ENCODE measurements at regions not wholly inside any gene's neighbourhood (a gene's known extent, or its start where the extent isn't known, plus 50 kb on each side); places are given as distances from the start of the nearest gene placed in this dataset.
A peak's percentile ranks its signal among the peaks of the same experiment; 100 is the strongest.

DNA sequence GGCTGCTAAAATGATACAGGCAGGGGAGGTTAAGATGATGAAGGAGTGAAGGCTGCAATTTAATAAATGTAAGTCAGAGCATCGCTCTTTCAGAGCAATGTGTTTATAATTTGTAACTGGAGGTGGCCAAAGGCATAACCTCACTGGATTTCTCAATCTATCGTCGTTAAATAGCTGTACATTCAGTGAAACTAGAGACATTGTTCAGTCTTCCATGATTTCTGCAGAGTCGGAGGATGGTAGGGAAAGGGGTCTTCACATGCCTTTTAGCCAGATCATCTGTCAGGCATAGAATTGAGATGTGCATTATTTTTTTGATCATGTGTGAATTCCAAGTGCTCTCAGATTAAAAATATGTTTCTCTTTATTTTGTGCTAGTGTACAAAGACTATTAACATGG is 315.4 kb downstream of the OXSM start:
- SMC1A ChIA-PET (ENCODE audit: uncharacterized antibody, unreplicated experiment) = no interaction called here
- Histone ChIP-seq H3K27ac (ENCODE audit: control insufficient read depth, insufficient read depth) (no peak overlapping the region), H3K4me2 (ENCODE audit: control insufficient read depth, insufficient read depth) (no peak overlapping the region), H2AFZ (ENCODE audit: control insufficient read depth, low read depth, low read length) (no peak overlapping the region), H3K4me1 (ENCODE audit: control insufficient read depth, insufficient read depth, low read length) (no peaks in the 10 kb centered on the region), H3K9me3 (replicated peaks; ENCODE audit: control insufficient read depth, insufficient read depth, low read length) (no peaks in the 10 kb centered on the region), H3K36me3 (ENCODE audit: control insufficient read depth in 2 of 2, insufficient read depth in 2 of 2, low read length in 1 of 2) (no peaks in the 10 kb centered on the region), H3K4me3 (no peak overlapping the region), H3K79me2 (ENCODE audit: control insufficient read depth, insufficient read depth, low read length) (no peaks in the 10 kb centered on the region), H3K27me3 (replicated peaks in 1 of 2; ENCODE audit: control insufficient read depth in 2 of 2, insufficient read depth in 2 of 2, low read length in 1 of 2) (no peaks in the 10 kb centered on the region), H4K20me1 (ENCODE audit: control insufficient read depth, insufficient read depth) (no peaks in the 10 kb centered on the region), H3K9ac (ENCODE audit: control insufficient read depth, insufficient read depth, low read length) (no peak overlapping the region)
- TF ChIP-seq CREB1 (IDR thresholded peaks at IDR 0.05; ENCODE audit: low read depth) = 0 out of 2 replicates have a peak, but pooled peaks have one; percentile 6
- TF ChIP-seq, protein P1, sequence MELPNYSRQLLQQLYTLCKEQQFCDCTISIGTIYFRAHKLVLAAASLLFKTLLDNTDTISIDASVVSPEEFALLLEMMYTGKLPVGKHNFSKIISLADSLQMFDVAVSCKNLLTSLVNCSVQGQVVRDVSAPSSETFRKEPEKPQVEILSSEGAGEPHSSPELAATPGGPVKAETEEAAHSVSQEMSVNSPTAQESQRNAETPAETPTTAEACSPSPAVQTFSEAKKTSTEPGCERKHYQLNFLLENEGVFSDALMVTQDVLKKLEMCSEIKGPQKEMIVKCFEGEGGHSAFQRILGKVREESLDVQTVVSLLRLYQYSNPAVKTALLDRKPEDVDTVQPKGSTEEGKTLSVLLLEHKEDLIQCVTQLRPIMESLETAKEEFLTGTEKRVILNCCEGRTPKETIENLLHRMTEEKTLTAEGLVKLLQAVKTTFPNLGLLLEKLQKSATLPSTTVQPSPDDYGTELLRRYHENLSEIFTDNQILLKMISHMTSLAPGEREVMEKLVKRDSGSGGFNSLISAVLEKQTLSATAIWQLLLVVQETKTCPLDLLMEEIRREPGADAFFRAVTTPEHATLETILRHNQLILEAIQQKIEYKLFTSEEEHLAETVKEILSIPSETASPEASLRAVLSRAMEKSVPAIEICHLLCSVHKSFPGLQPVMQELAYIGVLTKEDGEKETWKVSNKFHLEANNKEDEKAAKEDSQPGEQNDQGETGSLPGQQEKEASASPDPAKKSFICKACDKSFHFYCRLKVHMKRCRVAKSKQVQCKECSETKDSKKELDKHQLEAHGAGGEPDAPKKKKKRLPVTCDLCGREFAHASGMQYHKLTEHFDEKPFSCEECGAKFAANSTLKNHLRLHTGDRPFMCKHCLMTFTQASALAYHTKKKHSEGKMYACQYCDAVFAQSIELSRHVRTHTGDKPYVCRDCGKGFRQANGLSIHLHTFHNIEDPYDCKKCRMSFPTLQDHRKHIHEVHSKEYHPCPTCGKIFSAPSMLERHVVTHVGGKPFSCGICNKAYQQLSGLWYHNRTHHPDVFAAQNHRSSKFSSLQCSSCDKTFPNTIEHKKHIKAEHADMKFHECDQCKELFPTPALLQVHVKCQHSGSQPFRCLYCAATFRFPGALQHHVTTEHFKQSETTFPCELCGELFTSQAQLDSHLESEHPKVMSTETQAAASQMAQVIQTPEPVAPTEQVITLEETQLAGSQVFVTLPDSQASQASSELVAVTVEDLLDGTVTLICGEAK (IDR thresholded peaks at IDR 0.05; ENCODE audit: borderline replicate concordance) = no peak
- intact Hi-C loops (cut with micrococcal nuclease; ENCODE audit: unreplicated experiment) = no loop called here
- POLR2A ChIA-PET = no interaction called here
- FAIRE-seq (peak; percentile 70), ATAC-seq (no peak), DNase-seq (ENCODE audit: low read depth, low spot score) (no peak)
- no TSS peak for BruUV-seq (replicated peaks)
- CTCF ChIA-PET = no interaction called here
- 27% methylated on average over 4 of the region's 4 CpGs for WGBS (ENCODE audit: insufficient coverage, insufficient replicate concordance, low lambda C conversion rate, missing lambda C conversion rate)
- in situ Hi-C loops (cut with MboI) = no loop called here
- RAD21 ChIA-PET (ENCODE audit: unreplicated experiment) = no interaction called here

DNA sequence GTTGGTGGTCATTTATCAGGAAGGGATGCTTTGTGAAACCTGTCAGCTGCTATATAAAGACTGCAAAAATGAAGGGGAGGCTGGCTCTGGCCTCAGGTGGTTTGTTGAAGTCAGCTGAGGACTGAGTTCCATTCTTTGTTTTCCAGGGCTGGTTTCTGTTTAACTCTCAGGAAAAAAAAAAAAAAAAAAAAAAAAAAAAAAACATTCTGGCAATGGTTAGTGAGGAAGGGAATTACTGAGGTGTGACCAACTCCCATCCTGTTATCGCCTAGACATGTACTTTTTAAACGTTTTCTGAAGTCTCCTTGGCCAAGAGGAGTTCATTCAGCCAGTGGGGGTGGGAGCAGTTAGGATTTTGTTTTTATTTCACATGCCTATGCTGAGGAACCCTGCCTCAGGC is 316.3 kb downstream of the OXSM start:
- 3% methylated on average over 2 of the region's 2 CpGs for WGBS (ENCODE audit: insufficient coverage, insufficient replicate concordance, low lambda C conversion rate, missing lambda C conversion rate)
- Histone ChIP-seq H3K79me2 (ENCODE audit: control insufficient read depth, insufficient read depth, low read length) (no peaks in the 10 kb centered on the region), H4K20me1 (ENCODE audit: control insufficient read depth, insufficient read depth) (no peaks in the 10 kb centered on the region), H3K4me1 (ENCODE audit: control insufficient read depth, insufficient read depth, low read length) (no peaks in the 10 kb centered on the region), H3K27ac (ENCODE audit: control insufficient read depth, insufficient read depth) (no peak overlapping the region), H3K27me3 (replicated peaks in 1 of 2; ENCODE audit: control insufficient read depth in 2 of 2, insufficient read depth in 2 of 2, low read length in 1 of 2) (no peaks in the 10 kb centered on the region), H3K9ac (ENCODE audit: control insufficient read depth, insufficient read depth, low read length) (no peak overlapping the region), H3K4me3 (no peak overlapping the region), H3K4me2 (ENCODE audit: control insufficient read depth, insufficient read depth) (no peak overlapping the region), H3K36me3 (ENCODE audit: control insufficient read depth in 2 of 2, insufficient read depth in 2 of 2, low read length in 1 of 2) (no peaks in the 10 kb centered on the region), H3K9me3 (replicated peaks; ENCODE audit: control insufficient read depth, insufficient read depth, low read length) (no peaks in the 10 kb centered on the region), H2AFZ (ENCODE audit: control insufficient read depth, low read depth, low read length) (no peak overlapping the region)
- FAIRE-seq (peak; percentile 27), ATAC-seq (no peak), DNase-seq (ENCODE audit: low read depth, low spot score) (peak; percentile 8)
- no TSS peak for BruUV-seq (replicated peaks)
- RAD21 ChIA-PET (ENCODE audit: unreplicated experiment) = no interaction called here
- TF ChIP-seq TAF1 (IDR thresholded peaks at IDR 0.05; ENCODE audit: borderline replicate concordance, low read depth, low read length) (no peak), EZH2 (IDR thresholded peaks at IDR 0.05; ENCODE audit: borderline replicate concordance, control insufficient read depth, low read depth, low read length) (no peak), LARP7 (IDR thresholded peaks at IDR 0.05) (no peak), SREBF1 (IDR thresholded peaks at IDR 0.05; ENCODE audit: low read length) (no peak), SRF (IDR thresholded peaks at IDR 0.05; ENCODE audit: low read depth in 2 of 2, low read length in 2 of 2) (no peak)
- TF ChIP-seq, protein P2, sequence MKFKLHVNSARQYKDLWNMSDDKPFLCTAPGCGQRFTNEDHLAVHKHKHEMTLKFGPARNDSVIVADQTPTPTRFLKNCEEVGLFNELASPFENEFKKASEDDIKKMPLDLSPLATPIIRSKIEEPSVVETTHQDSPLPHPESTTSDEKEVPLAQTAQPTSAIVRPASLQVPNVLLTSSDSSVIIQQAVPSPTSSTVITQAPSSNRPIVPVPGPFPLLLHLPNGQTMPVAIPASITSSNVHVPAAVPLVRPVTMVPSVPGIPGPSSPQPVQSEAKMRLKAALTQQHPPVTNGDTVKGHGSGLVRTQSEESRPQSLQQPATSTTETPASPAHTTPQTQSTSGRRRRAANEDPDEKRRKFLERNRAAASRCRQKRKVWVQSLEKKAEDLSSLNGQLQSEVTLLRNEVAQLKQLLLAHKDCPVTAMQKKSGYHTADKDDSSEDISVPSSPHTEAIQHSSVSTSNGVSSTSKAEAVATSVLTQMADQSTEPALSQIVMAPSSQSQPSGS (IDR thresholded peaks at IDR 0.05; ENCODE audit: low read length) = no peak
- SMC1A ChIA-PET (ENCODE audit: uncharacterized antibody, unreplicated experiment) = no interaction called here
- POLR2A ChIA-PET = interaction anchor here (0.6 kb wide), 1 partner anchor 239 kb away, joined by 3 read pairs; no protein-coding TSS in a partner anchor
- in situ Hi-C loops (cut with MboI) (no loop called here), intact Hi-C loops (cut with micrococcal nuclease; ENCODE audit: unreplicated experiment) (no loop called here)
- CTCF ChIA-PET = interaction anchor here (1.8 kb wide), 1 partner anchor 12 kb away, joined by 8 read pairs; no protein-coding TSS in a partner anchor
